Transverse colon (tissue), 4 donors: ENCODE measurements at regions not wholly inside any gene's neighbourhood (a gene's known extent, or its start where the extent isn't known, plus 50 kb on each side); places are given as distances from the start of the nearest gene placed in this dataset.

Experiments
- DNase-seq: peaks from one replicate; pipeline ENCODE4 v3.0.0-alpha.2; 2019
- H3K27ac ChIP-seq, 4 donors: fragments of 200-600 bp; sonication (generic); 2 replicates each; pipeline ENCODE4 v1.5.1; 2016 to 2018; ENCODE audit warnings: inconsistent platforms in 4 of 4
- H3K27me3 ChIP-seq: fragments of 200-600 bp; sonication (generic); 2 replicates; pipeline ENCODE4 v1.5.1; 2017; ENCODE audit warnings: inconsistent platforms
- H3K36me3 ChIP-seq, 4 donors: fragments of 200-600 bp; sonication (generic); 2 replicates each; pipeline ENCODE4 v1.5.1; 2017 to 2019; ENCODE audit warnings: inconsistent platforms in 4 of 4
- H3K4me1 ChIP-seq, 4 donors: fragments of 200-600 bp; sonication (generic); 2 replicates each; pipeline ENCODE4 v1.5.1; 2017 to 2020; ENCODE audit warnings: inconsistent platforms in 4 of 4
- H3K4me3 ChIP-seq, 4 donors: fragments of 200-600 bp; sonication (generic); 1 replicate in 1 of 4; 2 replicates in 3 of 4; pipeline versions ENCODE4 v1.5.1 to v1.6.1; 2017 to 2019; ENCODE audit warnings: inconsistent platforms in 4 of 4
- H3K9me3 ChIP-seq, 2 donors: fragments of 200-600 bp; sonication (generic); 2 replicates each; pipeline ENCODE4 v1.5.1; 2017 to 2019; ENCODE audit warnings: inconsistent platforms in 2 of 2
- EP300 ChIP-seq: sonication (generic); formaldehyde crosslinking; IDR thresholded peaks from one replicate; pipeline ENCODE4 v1.6.1; 2017; ENCODE audit warnings: antibody characterized with exemption, low read depth
- POLR2A ChIP-seq: fragments of 450-650 bp; IDR thresholded peaks from one replicate; pipeline ENCODE4 v1.6.1; 2016; ENCODE audit warnings: antibody characterized with exemption, mild to moderate bottlenecking, moderate library complexity
- POLR2AphosphoS5 ChIP-seq, 3 donors: sonication (generic); formaldehyde crosslinking; IDR thresholded peaks; one replicate each; pipeline ENCODE4 v1.6.1; 2016; ENCODE audit warnings: antibody characterized with exemption in 3 of 3
- WGBS, 2 donors: methylation state at CpG; one replicate each; pipeline ENCODE4 v1.1.5; 2018; ENCODE audit warnings: low coverage in 1 of 2; 5-methylcytosine and 5-hydroxymethylcytosine counted together
- in situ Hi-C, 4 donors: fragments of 200-750 bp; cut with MboI; loops; one replicate each; pipeline versions ENCODE4 v1.15.0 to v1.15.1; 2017; ENCODE audit warnings: low sequenced_read_pairs in 3 of 4, low pct_ligation_motif_present in 1 of 4, low pct_unique_long_range_greater_than_20kb in 1 of 4
- intact Hi-C: fragments of 100-400 bp; cut with DNase I; formaldehyde crosslinking; loops from one replicate; pipeline ENCODE4 v1.15.1; 2023; ENCODE audit warnings: low total_unique reads
- TF ChIP-seq, protein P1 (sequence below), 5 experiments: fragments of 200-600 bp in 3 of 5; fragments of 450-650 bp in 2 of 5; sonication (generic) in 3 of 5; IDR thresholded peaks; 1 replicate in 2 of 5; 2 replicates in 3 of 5; pipeline ENCODE4 v1.5.1; 2016 to 2017; ENCODE audit warnings: antibody characterized with exemption in 5 of 5, inconsistent platforms in 3 of 5, mild to moderate bottlenecking in 2 of 5, moderate library complexity in 1 of 5

DNA sequence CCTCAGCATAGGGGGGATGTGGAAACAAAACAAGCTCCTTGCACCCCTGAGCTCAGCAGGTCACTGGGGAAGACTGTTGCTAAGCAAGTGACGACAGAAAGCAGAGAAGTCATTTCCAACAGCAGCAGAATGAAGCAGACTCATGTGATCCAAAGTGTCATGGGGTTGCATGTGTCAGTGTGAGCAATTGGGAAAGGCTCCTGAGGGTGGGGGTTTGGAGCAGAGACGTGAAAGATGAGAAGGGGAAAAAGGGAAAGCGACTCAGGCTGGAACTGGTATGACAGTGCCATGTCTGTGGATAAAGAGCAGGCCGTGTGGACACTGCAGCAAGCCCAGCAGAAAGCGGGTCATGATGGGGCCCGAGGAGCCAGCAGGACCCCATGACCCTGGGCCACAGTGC lies 363.9 kb downstream of the PREX1 start:
- no peak for TF ChIP-seq EP300
- no peak for TF ChIP-seq POLR2A
- TF ChIP-seq POLR2AphosphoS5 (IDR thresholded peaks at IDR 0.05) = no peak
- TF ChIP-seq, protein P1, sequence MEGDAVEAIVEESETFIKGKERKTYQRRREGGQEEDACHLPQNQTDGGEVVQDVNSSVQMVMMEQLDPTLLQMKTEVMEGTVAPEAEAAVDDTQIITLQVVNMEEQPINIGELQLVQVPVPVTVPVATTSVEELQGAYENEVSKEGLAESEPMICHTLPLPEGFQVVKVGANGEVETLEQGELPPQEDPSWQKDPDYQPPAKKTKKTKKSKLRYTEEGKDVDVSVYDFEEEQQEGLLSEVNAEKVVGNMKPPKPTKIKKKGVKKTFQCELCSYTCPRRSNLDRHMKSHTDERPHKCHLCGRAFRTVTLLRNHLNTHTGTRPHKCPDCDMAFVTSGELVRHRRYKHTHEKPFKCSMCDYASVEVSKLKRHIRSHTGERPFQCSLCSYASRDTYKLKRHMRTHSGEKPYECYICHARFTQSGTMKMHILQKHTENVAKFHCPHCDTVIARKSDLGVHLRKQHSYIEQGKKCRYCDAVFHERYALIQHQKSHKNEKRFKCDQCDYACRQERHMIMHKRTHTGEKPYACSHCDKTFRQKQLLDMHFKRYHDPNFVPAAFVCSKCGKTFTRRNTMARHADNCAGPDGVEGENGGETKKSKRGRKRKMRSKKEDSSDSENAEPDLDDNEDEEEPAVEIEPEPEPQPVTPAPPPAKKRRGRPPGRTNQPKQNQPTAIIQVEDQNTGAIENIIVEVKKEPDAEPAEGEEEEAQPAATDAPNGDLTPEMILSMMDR (IDR thresholded peaks at IDR 0.05) = no peak
- Histone ChIP-seq H3K36me3 (no peaks in the 10 kb centered on the region), H3K4me1 (no peaks in the 10 kb centered on the region), H3K27me3 (no peaks in the 10 kb centered on the region), H3K27ac (no peak overlapping the region), H3K9me3 (no peaks in the 10 kb centered on the region), H3K4me3 (no peak overlapping the region)
- intact Hi-C loops = no loop called here
- in situ Hi-C loops = no loop called here
- WGBS, 2 donors = 65 to 67% methylated on average over 3 to 6 of the region's 6 CpGs
- no peak for DNase-seq

GRCh38 chr20:48463096-48463720 lies 364.6 kb downstream of the PREX1 start:
- Histone ChIP-seq H3K27ac (no peak overlapping the region), H3K4me3 (no peak overlapping the region), H3K27me3 (no peaks in the 10 kb centered on the region), H3K36me3 (no peaks in the 10 kb centered on the region), H3K4me1 (no peaks in the 10 kb centered on the region), H3K9me3 (no peaks in the 10 kb centered on the region)
- 60 to 76% methylated on average over 2 to 11 of the region's 11 CpGs for WGBS, 2 donors
- no peak for DNase-seq
- intact Hi-C loops (no loop called here), in situ Hi-C loops (no loop called here)
- TF ChIP-seq, protein P1 (IDR thresholded peaks at IDR 0.05) = no peak
- TF ChIP-seq POLR2A = no peak
- no peak for TF ChIP-seq POLR2AphosphoS5 (IDR thresholded peaks at IDR 0.05)
- TF ChIP-seq EP300 = no peak

- Histone ChIP-seq H3K9me3 (no peaks in the 10 kb centered on the region), H3K4me1 (no peaks in the 10 kb centered on the region), H3K36me3 (no peaks in the 10 kb centered on the region), H3K27me3 (no peaks in the 10 kb centered on the region), H3K27ac (no peak overlapping the region), H3K4me3 (no peak overlapping the region)
- intact Hi-C loops (no loop called here), in situ Hi-C loops (no loop called here)
- DNase-seq = no peak
- TF ChIP-seq EP300 (no peak), POLR2AphosphoS5 (IDR thresholded peaks at IDR 0.05) (no peak), POLR2A (no peak)
- TF ChIP-seq, protein P1 (IDR thresholded peaks at IDR 0.05) = no peak
- 86 to 100% methylated on average over 3 of the region's 3 CpGs for WGBS, 2 donors
Measured at GRCh38 chr20:48461735-48462119, 366.1 kb downstream of the PREX1 start.

DNA sequence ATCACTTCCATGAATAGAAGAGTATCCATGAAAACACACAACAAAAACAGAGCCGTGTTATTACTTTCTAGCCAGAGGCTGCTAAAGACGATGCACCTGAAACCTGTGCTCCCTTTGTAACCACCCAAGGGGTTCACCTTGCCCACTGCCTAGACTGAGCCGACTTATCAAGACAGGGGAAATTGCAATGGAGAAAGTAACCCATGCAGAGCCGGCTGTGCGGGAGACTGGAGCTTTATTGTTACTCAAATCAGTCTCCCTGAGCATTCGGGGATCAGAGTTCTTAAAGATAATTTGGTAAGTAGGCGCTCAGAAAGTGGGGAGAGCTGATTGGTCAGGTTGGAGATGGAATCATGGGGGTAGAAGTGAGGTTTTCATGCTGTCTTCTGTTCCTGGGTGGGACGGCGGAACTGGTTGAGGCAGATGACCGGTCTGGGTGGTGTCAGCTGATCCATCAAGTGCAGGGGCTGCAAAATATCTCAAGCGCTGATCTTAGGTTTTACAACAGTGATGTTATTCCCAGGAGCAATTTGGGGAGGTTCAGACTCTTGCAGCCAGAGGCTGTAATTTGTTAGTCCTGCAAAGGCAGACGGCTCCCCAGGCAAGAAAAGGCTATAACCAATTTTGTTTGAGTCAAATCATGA lies 366.6 kb downstream of the PREX1 start:
- Histone ChIP-seq H3K36me3 (no peaks in the 10 kb centered on the region), H3K4me3 (no peak overlapping the region), H3K27me3 (no peaks in the 10 kb centered on the region), H3K4me1 (no peaks in the 10 kb centered on the region), H3K27ac (no peak overlapping the region), H3K9me3 (no peaks in the 10 kb centered on the region)
- in situ Hi-C loops = no loop called here
- DNase-seq = no peak
- TF ChIP-seq EP300 = no peak
- TF ChIP-seq, protein P1 (IDR thresholded peaks at IDR 0.05) = no peak
- TF ChIP-seq POLR2A = no peak
- TF ChIP-seq POLR2AphosphoS5 (IDR thresholded peaks at IDR 0.05) = no peak
- intact Hi-C loops = no loop called here
- 46 to 55% methylated on average over 2 to 12 of the region's 12 CpGs for WGBS, 2 donors
